IMR-90 (cell line): ENCODE measurements at regions not wholly inside any gene's neighbourhood (a gene's known extent, or its start where the extent isn't known, plus 50 kb on each side); places are given as distances from the start of the nearest gene placed in this dataset.
"Not testable (repeated sequence)": the region's sequence is repeated elsewhere in the genome, so short reads cannot be mapped to it uniquely, and the experiment has no call there.

ENCODE experiments used
- CEBPB ChIP-seq: IDR thresholded peaks from 2 replicates; pipeline ENCODE4 v1.6.1; 2012; ENCODE audit warnings: low read depth, low read length, improper control_type of control experiment
- CHD1 ChIP-seq: IDR thresholded peaks from 2 replicates; pipeline ENCODE4 v1.6.1; 2012; ENCODE audit warnings: low read depth, low read length, improper control_type of control experiment
- CTCF ChIP-seq: conservative IDR thresholded peaks from 2 replicates; pipeline ENCODE4 v1.5.1; 2012; ENCODE audit warnings: mild to moderate bottlenecking, low read depth, low read length, improper control_type of control experiment
- FOS ChIP-seq: fragments of 150-350 bp; IDR thresholded peaks from 2 replicates; pipeline ENCODE4 v1.6.1; 2016; ENCODE audit warnings: low read depth, low read length
- MAFK ChIP-seq: IDR thresholded peaks from 2 replicates; pipeline ENCODE4 v1.6.1; 2012; ENCODE audit warnings: low read depth, low read length, improper control_type of control experiment
- MAZ ChIP-seq: IDR thresholded peaks from 2 replicates; pipeline ENCODE4 v1.6.1; 2012; ENCODE audit warnings: low read depth, mild to moderate bottlenecking, low read length, improper control_type of control experiment, moderate library complexity, borderline replicate concordance
- POLR2A ChIP-seq: IDR thresholded peaks from 2 replicates; pipeline ENCODE4 v1.6.1; 2012; ENCODE audit warnings: mild to moderate bottlenecking, low read depth, low read length
- RAD21 ChIP-seq: IDR thresholded peaks from 2 replicates; pipeline ENCODE4 v1.6.1; 2012; ENCODE audit warnings: low read length, improper control_type of control experiment
- RCOR1 ChIP-seq: IDR thresholded peaks from 2 replicates; pipeline ENCODE4 v1.6.1; 2012; ENCODE audit warnings: mild to moderate bottlenecking, low read length, improper control_type of control experiment; ENCODE audit not compliant: insufficient replicate concordance
- RFX5 ChIP-seq: IDR thresholded peaks from 2 replicates; pipeline ENCODE4 v1.8.0; 2012; ENCODE audit warnings: low read depth, mild to moderate bottlenecking, low read length, moderate library complexity
- SMC3 ChIP-seq: fragments of 150-350 bp; IDR thresholded peaks from 2 replicates; pipeline ENCODE4 v1.6.1; 2016; ENCODE audit warnings: low read depth, mild to moderate bottlenecking, antibody characterized with exemption, low read length, moderate library complexity
- USF2 ChIP-seq: fragments of 150-350 bp; IDR thresholded peaks from 2 replicates; pipeline ENCODE4 v1.6.1; 2017; ENCODE audit warnings: mild to moderate bottlenecking, antibody characterized with exemption, low read length, low read depth

GRCh38 chr9:91019871-91020270, 218.3 kb downstream of the SYK start:
- TF ChIP-seq FOS, CEBPB, POLR2A, CTCF, SMC3, RAD21, MAFK, RCOR1, USF2, RFX5, CHD1, MAZ: not testable (repeated sequence)
